DOHH2 (cell line): ENCODE measurements at regions not wholly inside any gene's neighbourhood (a gene's known extent, or its start where the extent isn't known, plus 50 kb on each side); places are given as distances from the start of the nearest gene placed in this dataset.

Experiments
- CTCF ChIP-seq: fragments of 200-600 bp; sonication (generic); IDR thresholded peaks from one replicate; pipeline ENCODE4 v1.5.1; 2014; ENCODE audit warnings: antibody characterized with exemption, mild to moderate bottlenecking, low read depth, low read length; ENCODE audit not compliant: poor library complexity, severe bottlenecking
- EZH2phosphoT487 ChIP-seq: fragments of 200-600 bp; sonication (generic); IDR thresholded peaks from 2 replicates; pipeline ENCODE4 v1.6.1; 2017; ENCODE audit warnings: borderline replicate concordance, mild to moderate bottlenecking, antibody characterized with exemption, low read length, moderate library complexity, mixed read lengths

- TF ChIP-seq EZH2phosphoT487 (no peak), CTCF (no peak)
Measured at GRCh38 chr3:65170390-65171042, 482.7 kb upstream of the ADAMTS9 start.
